CD4-positive, alpha-beta T cell treated with Interleukin-1 beta for 1 hour (primary cell): ENCODE measurements at regions not wholly inside any gene's neighbourhood (a gene's known extent, or its start where the extent isn't known, plus 50 kb on each side); places are given as distances from the start of the nearest gene placed in this dataset.
"Not testable (repeated sequence)": the region's sequence is repeated elsewhere in the genome, so short reads cannot be mapped to it uniquely, and the experiment has no call there.

Experiments used
- DNase-seq, 2 donors: peaks; one replicate each; pipeline ENCODE4 v3.0.0-alpha.2; 2020 to 2022

DNA sequence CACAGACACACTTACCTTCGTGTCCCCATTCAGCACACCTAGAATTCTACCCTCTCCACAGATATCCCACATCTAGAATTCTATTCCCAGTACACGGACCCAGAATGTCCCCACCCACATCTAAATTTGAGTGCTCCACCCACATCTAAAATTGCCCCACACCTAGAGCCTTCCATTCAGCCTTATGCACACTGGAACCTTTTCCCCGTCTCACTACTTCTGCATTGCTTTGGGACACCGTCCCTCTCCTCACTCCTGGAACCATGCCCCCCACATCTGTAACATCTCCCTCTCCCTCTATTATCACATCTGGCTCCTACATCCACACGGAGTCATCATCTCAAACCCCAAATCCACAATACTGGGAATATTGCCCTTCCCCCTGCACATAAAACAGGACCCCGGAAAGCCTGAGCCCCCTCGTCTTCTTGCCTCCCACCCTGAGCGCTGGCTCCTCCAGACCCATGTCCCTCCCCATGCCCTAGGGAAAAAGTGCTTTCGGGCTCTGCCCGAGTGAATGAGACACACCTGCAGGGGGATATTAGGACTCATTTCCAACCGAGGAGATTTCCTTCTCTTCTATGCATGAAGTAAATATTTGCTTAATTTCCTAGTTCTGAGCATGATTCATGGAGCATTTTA lies 125.8 kb upstream of the UNC5B start:
- no peak for DNase-seq

GRCh38 chr10:71087622-71088021 lies 124.7 kb upstream of the UNC5B start:
- no peak for DNase-seq

DNA sequence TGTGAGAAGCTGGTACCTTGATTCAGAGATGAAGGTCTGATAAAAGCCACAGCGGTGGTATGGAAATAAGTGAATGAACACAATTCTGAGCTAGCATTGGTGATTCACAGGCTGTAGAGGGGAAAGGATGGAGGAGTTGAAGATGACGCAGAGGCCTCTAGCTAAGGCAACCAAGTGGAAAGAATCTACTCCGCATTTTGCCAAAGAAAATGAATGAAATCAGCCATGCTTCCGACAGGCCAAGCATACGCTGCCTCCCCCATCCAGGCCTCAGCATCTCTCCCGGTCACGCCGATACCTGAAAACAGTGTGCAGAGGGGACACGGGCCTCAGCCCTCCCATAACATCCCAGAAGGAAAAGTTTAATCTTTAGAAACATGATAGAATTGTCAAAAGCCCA lies 124.3 kb upstream of the UNC5B start:
- no peak for DNase-seq

DNA sequence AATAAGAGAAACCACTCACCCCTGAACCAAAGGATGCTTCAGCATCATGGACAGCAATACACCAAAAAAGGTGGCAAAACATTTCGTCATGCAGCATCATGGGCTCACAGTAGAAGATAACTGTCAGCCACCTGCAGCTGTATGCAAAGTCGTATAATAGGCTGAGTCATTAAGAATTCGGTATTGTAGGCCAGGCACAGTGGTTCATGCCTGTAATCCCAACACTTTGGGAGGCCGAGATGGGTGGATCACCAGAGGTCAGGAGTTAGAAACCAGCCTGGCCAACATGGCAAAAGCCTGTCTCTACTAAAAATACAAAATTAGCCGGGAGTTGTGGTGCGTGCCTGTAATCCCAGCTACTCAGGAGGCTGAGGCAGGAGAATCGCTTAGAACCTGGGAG lies 123.8 kb upstream of the UNC5B start:
- not testable (repeated sequence) for DNase-seq

DNA sequence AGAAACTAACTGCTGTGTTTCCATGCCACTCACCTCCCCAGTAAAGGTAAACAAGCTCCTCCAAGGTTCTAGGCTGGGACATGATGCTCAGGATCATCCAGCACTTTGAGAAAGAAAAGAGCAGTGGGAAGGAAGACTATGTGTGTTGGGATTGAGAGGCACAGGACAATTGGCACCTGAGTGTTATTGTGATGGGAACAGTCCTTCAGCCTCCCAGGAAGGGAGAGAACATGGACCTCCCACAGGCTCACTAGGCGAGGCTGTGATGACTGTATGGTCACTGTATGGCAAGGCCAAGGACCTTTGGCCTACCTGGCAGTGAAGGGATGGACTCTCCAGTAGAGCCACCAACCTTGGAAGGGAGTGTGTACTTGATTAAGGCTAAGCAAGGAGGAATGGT lies 123.2 kb upstream of the UNC5B start:
- no peak for DNase-seq

- no peak for DNase-seq
Measured at GRCh38 chr10:71090330-71090729, 122.0 kb upstream of the UNC5B start.

DNA sequence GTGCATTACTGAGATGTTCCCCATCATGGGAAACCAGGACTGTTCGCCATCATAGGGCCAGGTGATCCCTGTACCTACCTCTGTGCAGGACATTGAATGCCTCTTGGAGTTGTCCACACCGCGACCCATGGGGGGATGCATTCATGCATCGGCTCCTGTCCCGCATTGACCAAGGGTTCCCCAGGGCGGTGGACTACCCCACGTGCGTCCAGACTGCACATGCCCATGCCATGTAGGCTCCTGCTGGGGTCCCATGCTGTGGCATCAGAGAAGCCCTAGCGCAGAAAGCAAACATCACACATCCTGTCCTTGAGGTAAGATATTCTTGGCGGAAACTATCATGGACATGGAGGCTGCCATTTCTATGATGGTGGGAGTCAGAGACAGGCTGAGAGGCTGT lies 121.6 kb upstream of the UNC5B start:
- no peak for DNase-seq

DNA sequence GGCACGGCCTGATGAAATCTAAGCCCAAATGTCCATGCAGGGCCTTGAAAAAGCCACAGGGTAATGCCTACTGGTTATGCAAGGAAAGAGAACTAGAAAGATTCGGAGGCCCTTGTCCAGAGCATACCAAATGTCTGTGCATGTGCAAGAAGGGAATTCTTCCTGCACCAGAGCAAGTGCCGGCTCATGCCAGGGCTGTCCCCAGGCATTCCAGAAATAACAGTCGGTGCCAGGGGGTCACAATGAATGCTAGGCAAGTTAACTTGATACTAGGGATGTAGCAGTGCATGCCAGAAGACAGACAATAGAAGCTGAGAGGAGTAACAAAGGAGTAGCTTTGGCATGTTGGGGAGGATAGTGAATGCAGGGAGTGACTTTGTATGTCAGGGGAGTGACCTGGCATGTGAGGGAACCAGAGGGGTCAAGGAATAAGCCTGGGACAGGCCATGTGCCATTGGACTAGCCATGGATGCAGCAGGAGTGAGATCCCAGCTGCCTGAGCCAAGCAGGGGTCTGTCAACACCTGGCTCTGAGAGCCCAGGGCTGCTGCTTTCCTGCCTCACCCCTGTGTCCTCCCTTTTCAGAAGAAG lies 119.5 kb upstream of the UNC5B start:
- no peak for DNase-seq

DNA sequence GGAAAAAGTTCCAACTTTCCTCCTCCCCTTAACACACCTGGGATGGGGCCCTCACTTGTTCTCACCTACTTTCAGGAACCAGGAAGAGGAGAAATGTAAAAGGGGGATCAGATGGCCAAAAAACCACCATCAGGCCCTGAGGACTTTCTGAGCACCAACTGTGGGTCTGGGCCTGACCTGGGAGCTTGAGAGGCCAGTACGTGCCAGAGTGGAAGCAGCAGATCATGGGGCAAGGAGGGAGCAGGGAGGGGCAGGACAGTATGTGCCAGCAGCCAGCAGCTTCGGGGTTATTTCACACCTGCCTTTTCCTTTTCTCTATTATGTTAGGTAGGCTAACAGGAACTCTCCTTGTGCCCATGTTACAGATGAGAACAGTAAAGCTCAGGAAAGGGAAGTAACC lies 118.8 kb upstream of the UNC5B start:
- no peak for DNase-seq

- DNase-seq, result no peak
Measured at GRCh38 chr10:71094712-71095390, 117.5 kb upstream of the UNC5B start.

GRCh38 chr10:71099731-71100361 lies 112.5 kb upstream of the UNC5B start:
- DNase-seq, result no peak

- DNase-seq, result no peak
Measured at GRCh38 chr10:71103961-71104360, 108.4 kb upstream of the UNC5B start.

GRCh38 chr10:71106151-71106550 lies 106.2 kb upstream of the UNC5B start:
- peak; percentile 3 to 23 for DNase-seq

DNA sequence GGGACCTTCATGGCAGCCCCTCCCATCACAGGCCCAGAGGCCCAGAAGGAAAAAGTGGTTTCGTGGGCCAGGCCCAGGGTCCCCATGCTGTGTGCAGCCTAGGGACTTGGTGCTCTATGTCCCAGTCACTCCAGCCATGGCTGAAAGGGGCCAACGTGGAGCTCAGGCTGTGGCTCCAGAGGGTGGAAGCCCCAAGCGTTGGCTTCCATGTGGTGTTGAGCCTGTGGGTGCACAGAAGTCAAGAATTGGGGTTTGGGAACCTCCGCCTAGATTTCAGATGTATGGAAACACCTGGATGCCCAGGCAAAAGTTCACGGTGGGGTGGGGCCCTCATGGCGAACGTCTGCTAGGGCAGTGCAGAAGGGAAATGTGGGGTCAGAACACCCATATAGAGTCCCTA lies 105.3 kb upstream of the UNC5B start:
- DNase-seq, result not testable (repeated sequence)

DNA sequence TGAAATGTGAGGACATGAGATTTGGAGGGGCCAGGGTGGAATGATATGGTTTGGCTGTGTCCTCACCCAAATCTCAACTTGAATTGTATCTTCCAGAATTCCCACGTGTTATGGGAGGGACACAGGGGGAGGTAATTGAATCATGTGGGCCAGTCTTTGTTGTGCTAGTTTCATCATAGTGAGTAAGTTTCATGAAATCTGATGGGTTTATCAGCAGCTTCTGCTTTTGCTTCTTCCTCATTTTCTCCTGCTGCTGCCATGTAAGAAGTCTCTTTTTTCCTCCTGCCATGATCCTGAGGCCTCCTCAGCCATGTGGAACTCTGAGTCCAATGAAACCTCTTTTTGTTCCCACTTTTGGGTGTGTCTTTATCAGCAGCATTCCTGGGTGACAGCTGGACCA lies 104.3 kb upstream of the UNC5B start:
- DNase-seq, result not testable (repeated sequence)

GRCh38 chr10:71112138-71112785 lies 100.1 kb upstream of the UNC5B start:
- DNase-seq, result no peak

GRCh38 chr10:71116426-71116825 lies 95.9 kb upstream of the UNC5B start:
- DNase-seq, result no peak

- not testable (repeated sequence) for DNase-seq
Measured at GRCh38 chr10:71117589-71117988, 94.8 kb upstream of the UNC5B start.

DNA sequence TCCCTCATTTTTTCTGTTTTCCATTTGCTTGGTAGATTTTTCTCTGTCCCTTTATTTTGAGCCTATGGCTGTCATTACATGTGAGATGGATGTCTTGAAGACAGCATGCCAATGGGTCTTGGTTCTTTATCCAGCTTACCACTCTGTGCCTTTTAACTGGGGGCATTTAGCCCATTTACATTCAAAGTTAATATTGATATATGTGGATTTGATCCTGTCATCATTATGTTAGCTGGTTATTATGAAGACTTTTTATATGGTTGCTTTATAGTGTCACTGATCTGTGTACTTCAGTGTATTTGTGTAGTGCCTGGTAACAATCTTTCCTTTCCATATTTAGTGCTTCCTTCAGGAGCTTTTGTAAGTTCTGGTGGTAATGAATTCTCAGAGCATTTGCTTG lies 89.3 kb upstream of the UNC5B start:
- no peak for DNase-seq

GRCh38 chr10:71124921-71125748 lies 87.2 kb upstream of the UNC5B start:
- DNase-seq, result no peak

GRCh38 chr10:71125749-71126107 lies 86.6 kb upstream of the UNC5B start:
- DNase-seq, result no peak

GRCh38 chr10:71126432-71126831 lies 85.9 kb upstream of the UNC5B start:
- no peak for DNase-seq

DNA sequence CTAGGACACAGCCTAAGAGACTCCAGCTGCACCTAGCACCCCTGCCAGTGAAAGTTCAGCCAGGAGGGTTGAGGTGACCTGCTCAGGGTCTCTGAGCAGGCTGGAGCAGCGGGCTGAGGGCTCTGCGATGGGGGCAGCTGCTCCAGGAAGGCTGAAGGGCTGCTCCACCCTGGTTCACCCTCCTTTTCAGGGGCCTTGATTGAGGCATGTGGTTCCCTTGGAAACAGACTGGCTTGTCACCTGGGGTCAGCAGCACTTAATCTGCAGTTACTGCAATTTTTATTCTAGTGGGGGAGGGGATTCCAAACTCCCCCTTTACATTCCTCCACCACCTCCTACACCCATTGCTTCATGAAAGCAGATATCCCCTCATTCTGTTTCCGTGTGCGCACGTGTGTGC lies 85.3 kb upstream of the UNC5B start:
- no peak for DNase-seq
